ENCODE measurements at regions not wholly inside any gene's neighbourhood (a gene's known extent, or its start where the extent isn't known, plus 50 kb on each side); places are given as distances from the start of the nearest gene placed in this dataset.

- TF ChIP-seq POLR2A (IDR thresholded peaks at IDR 0.05) (no peak), CTCF (IDR thresholded peaks at IDR 0.05) (no peak)
Observed at GRCh38 chr12:59895166-59895775, 299.4 kb downstream of the SLC16A7 start.

Data from adrenal gland (tissue), 5 donors.